HCT116 (cell line): ENCODE measurements at regions not wholly inside any gene's neighbourhood (a gene's known extent, or its start where the extent isn't known, plus 50 kb on each side); places are given as distances from the start of the nearest gene placed in this dataset.

Experiments
- ATAC-seq: fragments of 200-7000 bp; cut with Tn5 transposase; 2 replicates; pipeline ENCODE4 v1.9.1; 2020; ENCODE audit warnings: mild to moderate bottlenecking, moderate library complexity
- BruUV-seq: library from RNA; stranded (reverse); fragments of 400-500 nt; replicated peaks from 2 replicates; lab custom pipeline; 2021; lab: Mats Ljungman, UMichigan
- CTCF ChIA-PET: fragments of 300-600 bp; sonication (Branson Sonifier 250); formaldehyde crosslinking; loops from one replicate; lab custom pipeline; 2021; ENCODE audit warnings: antibody characterized with exemption; lab: Charles Lee
- POLR2A ChIA-PET: fragments of 300-600, 350-600 bp; sonication (Branson Sonifier 250); formaldehyde crosslinking; loops from one replicate; lab custom pipeline; 2021; ENCODE audit warnings: antibody characterized with exemption; lab: Charles Lee
- RAD21 ChIA-PET, 2 experiments: fragments of 300-600 bp; sonication (Branson Sonifier 250); formaldehyde crosslinking; loops; one replicate each; lab custom pipeline; 2023; ENCODE audit warnings: low total read pairs in 2 of 2; ENCODE audit not compliant: uncharacterized antibody in 2 of 2, unreplicated experiment in 2 of 2, low non-redundant PET in 1 of 2; lab: Charles Lee
- DNase-seq: peaks from one replicate; pipeline ENCODE4 v3.0.0-alpha.2; 2010; ENCODE audit warnings: low read depth, low spot score
- H2AFZ ChIP-seq: fragments of 200-600 bp; shearing (Covaris generic), sonication (generic); 2 replicates; pipeline ENCODE4 v1.6.1; 2017; ENCODE audit warnings: low read depth, mixed run types, mixed read lengths, antibody characterized with exemption, low read length; ENCODE audit not compliant: poor library complexity, severe bottlenecking
- H3K27ac ChIP-seq: 2 replicates; pipeline ENCODE4 v1.5.1; 2012; ENCODE audit warnings: low read depth, low read length
- H3K27me3 ChIP-seq: fragments of 200-600 bp; sonication (generic); 2 replicates; pipeline ENCODE4 v1.6.1; 2016; ENCODE audit warnings: mixed run types, low read length, mixed read lengths; ENCODE audit not compliant: insufficient read depth
- H3K36me3 ChIP-seq, 2 experiments: fragments of 200-500 bp in 1 of 2; fragments of 200-600 bp in 1 of 2; sonication (Bioruptor generic) in 1 of 2; sonication (generic) in 1 of 2; 2 replicates each; pipeline versions ENCODE4 v1.5.1 to v1.6.1; 2014 to 2016; ENCODE audit warnings: low read length in 2 of 2, inconsistent platforms in 1 of 2, mixed read lengths in 1 of 2, mixed run types in 1 of 2; ENCODE audit not compliant: insufficient read depth in 2 of 2, control insufficient read depth in 1 of 2
- H3K4me1 ChIP-seq, 2 experiments: fragments of 200-600 bp in 1 of 2; sonication (generic) in 1 of 2; 2 replicates each; pipeline versions ENCODE4 v1.5.1 to v1.6.1; 2012 to 2017; ENCODE audit warnings: low read length in 2 of 2, inconsistent platforms in 1 of 2, mild to moderate bottlenecking in 1 of 2, mixed read lengths in 1 of 2, mixed run types in 1 of 2, moderate library complexity in 1 of 2; ENCODE audit not compliant: insufficient read depth in 2 of 2, control insufficient read depth in 1 of 2
- H3K4me2 ChIP-seq: fragments of 200-600 bp; sonication (generic); 2 replicates; pipeline ENCODE4 v1.6.1; 2017; ENCODE audit warnings: mixed run types, low read length, mixed read lengths
- H3K4me3 ChIP-seq, 2 experiments: fragments of 200-600 bp in 1 of 2; sonication (generic) in 1 of 2; replicated peaks in 1 of 2; 2 replicates each; pipeline ENCODE4 v1.5.1; 2011 to 2016; ENCODE audit warnings: low read length in 2 of 2, control low read depth in 1 of 2, low read depth in 1 of 2, mild to moderate bottlenecking in 1 of 2, mixed read lengths in 1 of 2, mixed run types in 1 of 2
- H3K79me2 ChIP-seq: fragments of 200-600 bp; sonication (generic); 2 replicates; pipeline ENCODE4 v1.6.1; 2017; ENCODE audit warnings: mild to moderate bottlenecking, mixed run types, low read length, moderate library complexity, mixed read lengths; ENCODE audit not compliant: insufficient read depth
- H3K9ac ChIP-seq: fragments of 200-600 bp; sonication (generic); 2 replicates; pipeline ENCODE4 v1.6.1; 2016; ENCODE audit warnings: low read length, mixed read lengths
- H3K9me2 ChIP-seq: fragments of 200-600 bp; sonication (generic), shearing (Covaris generic); 2 replicates; pipeline ENCODE4 v1.6.1; 2017; ENCODE audit warnings: mixed run types, mild to moderate bottlenecking, moderate library complexity; ENCODE audit not compliant: insufficient read depth
- H3K9me3 ChIP-seq, 2 experiments: fragments of 200-500 bp in 1 of 2; fragments of 200-600 bp in 1 of 2; sonication (Bioruptor generic) in 1 of 2; sonication (generic) in 1 of 2; 2 replicates each; pipeline ENCODE4 v1.6.1; 2014 to 2017; ENCODE audit warnings: low read length in 2 of 2, mixed read lengths in 2 of 2, inconsistent platforms in 1 of 2, low read depth in 1 of 2, mild to moderate bottlenecking in 1 of 2, mixed run types in 1 of 2, moderate library complexity in 1 of 2; ENCODE audit not compliant: control insufficient read depth in 1 of 2, insufficient read depth in 1 of 2
- H4K20me1 ChIP-seq: fragments of 200-600 bp; sonication (generic), shearing (Covaris generic); 2 replicates; pipeline ENCODE4 v1.6.1; 2017; ENCODE audit warnings: mixed run types, mild to moderate bottlenecking, moderate library complexity; ENCODE audit not compliant: insufficient read depth
- CBX3 ChIP-seq: IDR thresholded peaks from 2 replicates; pipeline ENCODE4 v1.6.1; 2012; ENCODE audit warnings: low read depth
- CEBPB ChIP-seq: IDR thresholded peaks from 2 replicates; pipeline ENCODE4 v1.6.1; 2012; ENCODE audit warnings: low read depth
- EGR1 ChIP-seq: IDR thresholded peaks from 2 replicates; pipeline ENCODE4 v1.6.1; 2012; ENCODE audit warnings: low read depth
- ELF1 ChIP-seq: IDR thresholded peaks from 2 replicates; pipeline ENCODE4 v1.6.1; 2012; ENCODE audit warnings: low read depth, borderline replicate concordance
- EZH2phosphoT487 ChIP-seq: fragments of 200-600 bp; IDR thresholded peaks from 2 replicates; pipeline ENCODE4 v1.6.1; 2018; ENCODE audit warnings: antibody characterized with exemption, borderline replicate concordance
- FOSL1 ChIP-seq: IDR thresholded peaks from 2 replicates; pipeline ENCODE4 v1.6.1; 2012; ENCODE audit warnings: low read depth
- JUND ChIP-seq: IDR thresholded peaks from 2 replicates; pipeline ENCODE4 v1.6.1; 2012
- POLR2A ChIP-seq: IDR thresholded peaks from 2 replicates; pipeline ENCODE4 v1.7.0; 2011; ENCODE audit warnings: borderline replicate concordance; ENCODE audit not compliant: insufficient read depth, insufficient read length; ENCODE audit errors: extremely low read depth
- POLR2AphosphoS5 ChIP-seq: IDR thresholded peaks from 2 replicates; pipeline ENCODE4 v1.6.1; 2011; ENCODE audit warnings: mild to moderate bottlenecking, low read depth, low read length, moderate library complexity
- RAD21 ChIP-seq: IDR thresholded peaks from 2 replicates; pipeline ENCODE4 v1.6.1; 2012; ENCODE audit warnings: low read depth, mild to moderate bottlenecking
- SIN3A ChIP-seq: IDR thresholded peaks from 2 replicates; pipeline ENCODE4 v1.6.1; 2012; ENCODE audit warnings: low read depth
- SP1 ChIP-seq: IDR thresholded peaks from 2 replicates; pipeline ENCODE4 v1.6.1; 2012; ENCODE audit warnings: low read depth
- TCF7L2 ChIP-seq: IDR thresholded peaks from 2 replicates; pipeline ENCODE4 v1.7.0; 2011; ENCODE audit warnings: borderline replicate concordance, inconsistent platforms; ENCODE audit not compliant: insufficient read depth, insufficient read length; ENCODE audit errors: extremely low read depth
- YY1 ChIP-seq: IDR thresholded peaks from 2 replicates; pipeline ENCODE4 v1.6.1; 2011; ENCODE audit warnings: low read length, low read depth, moderate library complexity, mild to moderate bottlenecking; ENCODE audit not compliant: insufficient replicate concordance; ENCODE audit errors: extremely low read depth
- ZNF274 ChIP-seq: fragments of 200-500 bp; sonication (Bioruptor generic); IDR thresholded peaks from 2 replicates; pipeline ENCODE4 v1.6.1; 2014; ENCODE audit warnings: mild to moderate bottlenecking, low read depth, low read length, inconsistent platforms
- intact Hi-C: fragments of 100-400 bp; cut with micrococcal nuclease; formaldehyde crosslinking; loops from 2 replicates; pipeline ENCODE4 v1.10.0; 2022
- TF ChIP-seq, protein P1 (sequence below): IDR thresholded peaks from 2 replicates; pipeline ENCODE4 v1.6.1; 2011; ENCODE audit warnings: mild to moderate bottlenecking, low read length, moderate library complexity; ENCODE audit not compliant: insufficient replicate concordance; ENCODE audit errors: extremely low read depth
- TF ChIP-seq, protein P2 (sequence below): IDR thresholded peaks from 2 replicates; pipeline ENCODE4 v1.6.1; 2012
- TF ChIP-seq, protein P3 (sequence below), 3 experiments: fragments of 200-600 bp in 1 of 3; sonication (generic) in 1 of 3; IDR thresholded peaks in 2 of 3; conservative IDR thresholded peaks in 1 of 3; 2 replicates each; pipeline ENCODE4 v1.5.1; 2012 to 2017; ENCODE audit warnings: low read depth in 2 of 3, low read length in 2 of 3, antibody characterized with exemption in 1 of 3, borderline replicate concordance in 1 of 3, control low read depth in 1 of 3, mild to moderate bottlenecking in 1 of 3, mixed read lengths in 1 of 3, mixed run types in 1 of 3, moderate library complexity in 1 of 3; ENCODE audit not compliant: insufficient read depth in 1 of 3
- TF ChIP-seq, protein P4 (sequence below): IDR thresholded peaks from 2 replicates; pipeline ENCODE4 v1.6.1; 2012; ENCODE audit warnings: low read depth
- TF ChIP-seq, protein P5 (sequence below): IDR thresholded peaks from 2 replicates; pipeline ENCODE4 v1.6.1; 2012

DNA sequence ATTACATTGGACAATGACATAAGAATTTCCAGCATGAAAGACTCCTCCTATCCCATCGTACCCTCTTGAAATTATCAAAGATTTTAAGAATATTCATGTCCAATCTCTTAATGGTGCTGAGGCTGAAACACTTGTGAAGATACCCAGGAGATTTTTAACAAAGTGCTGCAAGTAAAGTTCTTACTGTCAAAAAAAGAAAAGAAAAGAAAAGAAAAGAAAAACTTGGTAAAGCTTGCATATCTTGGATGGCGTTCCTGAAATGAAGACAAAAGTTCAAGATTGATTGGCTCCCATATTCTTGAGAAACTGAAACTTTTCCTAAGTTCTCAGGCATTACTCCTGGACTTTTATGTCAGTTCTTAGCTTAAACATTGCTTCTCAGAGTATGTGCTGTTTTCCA lies 1010.5 kb upstream of the PIK3C3 start:
- ChIA-PET POLR2A (no interaction called here), CTCF (no interaction called here), RAD21 (no interaction called here)
- Histone ChIP-seq H3K9me2 (no peaks in the 10 kb centered on the region), H3K4me1 (no peaks in the 10 kb centered on the region), H3K79me2 (no peaks in the 10 kb centered on the region), H3K4me3 (no peak overlapping the region), H3K27me3 (no peaks in the 10 kb centered on the region), H2AFZ (no peak overlapping the region), H3K36me3 (no peaks in the 10 kb centered on the region), H3K9me3 (peaks cover 13 to 20% of the 10 kb centered on the region in 2 experiments; a peak in 2 of 4 replicates), H3K27ac (no peak overlapping the region), H3K4me2 (no peak overlapping the region), H3K9ac (no peak overlapping the region), H4K20me1 (no peaks in the 10 kb centered on the region)
- no peak for DNase-seq
- ATAC-seq = no peak
- intact Hi-C loops = no loop called here
- no peak for TF ChIP-seq TCF7L2
- TF ChIP-seq SP1 = no peak
- no peak for TF ChIP-seq RAD21
- TF ChIP-seq, protein P1, sequence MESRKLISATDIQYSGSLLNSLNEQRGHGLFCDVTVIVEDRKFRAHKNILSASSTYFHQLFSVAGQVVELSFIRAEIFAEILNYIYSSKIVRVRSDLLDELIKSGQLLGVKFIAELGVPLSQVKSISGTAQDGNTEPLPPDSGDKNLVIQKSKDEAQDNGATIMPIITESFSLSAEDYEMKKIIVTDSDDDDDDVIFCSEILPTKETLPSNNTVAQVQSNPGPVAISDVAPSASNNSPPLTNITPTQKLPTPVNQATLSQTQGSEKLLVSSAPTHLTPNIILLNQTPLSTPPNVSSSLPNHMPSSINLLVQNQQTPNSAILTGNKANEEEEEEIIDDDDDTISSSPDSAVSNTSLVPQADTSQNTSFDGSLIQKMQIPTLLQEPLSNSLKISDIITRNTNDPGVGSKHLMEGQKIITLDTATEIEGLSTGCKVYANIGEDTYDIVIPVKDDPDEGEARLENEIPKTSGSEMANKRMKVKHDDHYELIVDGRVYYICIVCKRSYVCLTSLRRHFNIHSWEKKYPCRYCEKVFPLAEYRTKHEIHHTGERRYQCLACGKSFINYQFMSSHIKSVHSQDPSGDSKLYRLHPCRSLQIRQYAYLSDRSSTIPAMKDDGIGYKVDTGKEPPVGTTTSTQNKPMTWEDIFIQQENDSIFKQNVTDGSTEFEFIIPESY = no peak
- TF ChIP-seq, protein P2, sequence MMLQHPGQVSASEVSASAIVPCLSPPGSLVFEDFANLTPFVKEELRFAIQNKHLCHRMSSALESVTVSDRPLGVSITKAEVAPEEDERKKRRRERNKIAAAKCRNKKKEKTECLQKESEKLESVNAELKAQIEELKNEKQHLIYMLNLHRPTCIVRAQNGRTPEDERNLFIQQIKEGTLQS = no peak
- TF ChIP-seq, protein P3, sequence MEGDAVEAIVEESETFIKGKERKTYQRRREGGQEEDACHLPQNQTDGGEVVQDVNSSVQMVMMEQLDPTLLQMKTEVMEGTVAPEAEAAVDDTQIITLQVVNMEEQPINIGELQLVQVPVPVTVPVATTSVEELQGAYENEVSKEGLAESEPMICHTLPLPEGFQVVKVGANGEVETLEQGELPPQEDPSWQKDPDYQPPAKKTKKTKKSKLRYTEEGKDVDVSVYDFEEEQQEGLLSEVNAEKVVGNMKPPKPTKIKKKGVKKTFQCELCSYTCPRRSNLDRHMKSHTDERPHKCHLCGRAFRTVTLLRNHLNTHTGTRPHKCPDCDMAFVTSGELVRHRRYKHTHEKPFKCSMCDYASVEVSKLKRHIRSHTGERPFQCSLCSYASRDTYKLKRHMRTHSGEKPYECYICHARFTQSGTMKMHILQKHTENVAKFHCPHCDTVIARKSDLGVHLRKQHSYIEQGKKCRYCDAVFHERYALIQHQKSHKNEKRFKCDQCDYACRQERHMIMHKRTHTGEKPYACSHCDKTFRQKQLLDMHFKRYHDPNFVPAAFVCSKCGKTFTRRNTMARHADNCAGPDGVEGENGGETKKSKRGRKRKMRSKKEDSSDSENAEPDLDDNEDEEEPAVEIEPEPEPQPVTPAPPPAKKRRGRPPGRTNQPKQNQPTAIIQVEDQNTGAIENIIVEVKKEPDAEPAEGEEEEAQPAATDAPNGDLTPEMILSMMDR (IDR thresholded peaks at IDR 0.05 in 2 of 3, conservative IDR thresholded peaks at IDR 0.05 in 1 of 3; ENCODE audit: borderline replicate concordance in 1 of 3, insufficient read depth in 1 of 3, low read depth in 2 of 3, low read length in 2 of 3) = no peak
- no peak for TF ChIP-seq EZH2phosphoT487
- TF ChIP-seq POLR2AphosphoS5 = no peak
- no peak for TF ChIP-seq YY1
- TF ChIP-seq FOSL1 = no peak
- no peak for TF ChIP-seq ELF1
- TF ChIP-seq CEBPB = no peak
- no peak for TF ChIP-seq SIN3A
- no peak for TF ChIP-seq JUND
- TF ChIP-seq, protein P4, sequence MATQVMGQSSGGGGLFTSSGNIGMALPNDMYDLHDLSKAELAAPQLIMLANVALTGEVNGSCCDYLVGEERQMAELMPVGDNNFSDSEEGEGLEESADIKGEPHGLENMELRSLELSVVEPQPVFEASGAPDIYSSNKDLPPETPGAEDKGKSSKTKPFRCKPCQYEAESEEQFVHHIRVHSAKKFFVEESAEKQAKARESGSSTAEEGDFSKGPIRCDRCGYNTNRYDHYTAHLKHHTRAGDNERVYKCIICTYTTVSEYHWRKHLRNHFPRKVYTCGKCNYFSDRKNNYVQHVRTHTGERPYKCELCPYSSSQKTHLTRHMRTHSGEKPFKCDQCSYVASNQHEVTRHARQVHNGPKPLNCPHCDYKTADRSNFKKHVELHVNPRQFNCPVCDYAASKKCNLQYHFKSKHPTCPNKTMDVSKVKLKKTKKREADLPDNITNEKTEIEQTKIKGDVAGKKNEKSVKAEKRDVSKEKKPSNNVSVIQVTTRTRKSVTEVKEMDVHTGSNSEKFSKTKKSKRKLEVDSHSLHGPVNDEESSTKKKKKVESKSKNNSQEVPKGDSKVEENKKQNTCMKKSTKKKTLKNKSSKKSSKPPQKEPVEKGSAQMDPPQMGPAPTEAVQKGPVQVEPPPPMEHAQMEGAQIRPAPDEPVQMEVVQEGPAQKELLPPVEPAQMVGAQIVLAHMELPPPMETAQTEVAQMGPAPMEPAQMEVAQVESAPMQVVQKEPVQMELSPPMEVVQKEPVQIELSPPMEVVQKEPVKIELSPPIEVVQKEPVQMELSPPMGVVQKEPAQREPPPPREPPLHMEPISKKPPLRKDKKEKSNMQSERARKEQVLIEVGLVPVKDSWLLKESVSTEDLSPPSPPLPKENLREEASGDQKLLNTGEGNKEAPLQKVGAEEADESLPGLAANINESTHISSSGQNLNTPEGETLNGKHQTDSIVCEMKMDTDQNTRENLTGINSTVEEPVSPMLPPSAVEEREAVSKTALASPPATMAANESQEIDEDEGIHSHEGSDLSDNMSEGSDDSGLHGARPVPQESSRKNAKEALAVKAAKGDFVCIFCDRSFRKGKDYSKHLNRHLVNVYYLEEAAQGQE = no peak
- TF ChIP-seq EGR1 = no peak
- no peak for TF ChIP-seq POLR2A
- TF ChIP-seq ZNF274 = no peak
- no peak for TF ChIP-seq CBX3
- TF ChIP-seq, protein P5, sequence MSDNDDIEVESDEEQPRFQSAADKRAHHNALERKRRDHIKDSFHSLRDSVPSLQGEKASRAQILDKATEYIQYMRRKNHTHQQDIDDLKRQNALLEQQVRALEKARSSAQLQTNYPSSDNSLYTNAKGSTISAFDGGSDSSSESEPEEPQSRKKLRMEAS = no peak
- BruUV-seq = no TSS peak
